Naive thymus-derived CD8-positive, alpha-beta T cell (primary cell): ENCODE measurements at regions not wholly inside any gene's neighbourhood (a gene's known extent, or its start where the extent isn't known, plus 50 kb on each side); places are given as distances from the start of the nearest gene placed in this dataset.

ENCODE experiments used
- ATAC-seq, 2 donors: fragments of 150-1000 bp; cut with Tn5 transposase in 1 of 2; sonication (Bioruptor Pico), chemical (Tn5 transposase) in 1 of 2; 1 replicate in 1 of 2; 2 replicates in 1 of 2; pipeline ENCODE4 v1.10.0; 2021; ENCODE audit warnings: mild to moderate bottlenecking in 2 of 2, moderate library complexity in 2 of 2
- POLR2A ChIA-PET: fragments of 350-600 bp; sonication (Branson Sonifier 250); formaldehyde crosslinking; loops from one replicate; lab custom pipeline; 2021; ENCODE audit warnings: antibody characterized with exemption; lab: Charles Lee
- DNase-seq, 10 donors: peaks; one replicate each; pipeline versions ENCODE4 v3.0.0 to v3.0.0-alpha.2; 2020 to 2022
- H3K27ac Mint-ChIP-seq, 10 donors: one replicate each; pipeline ENCODE4 v1.8.0; 2020 to 2022; ENCODE audit warnings: mild to moderate bottlenecking in 10 of 10, mixed read lengths in 10 of 10, moderate library complexity in 4 of 10, inconsistent platforms in 1 of 10
- H3K27me3 Mint-ChIP-seq, 5 donors: one replicate each; pipeline ENCODE4 v1.8.0; 2021 to 2022; ENCODE audit warnings: mixed read lengths in 5 of 5
- H3K36me3 Mint-ChIP-seq, 3 donors: one replicate each; pipeline ENCODE4 v1.8.0; 2020 to 2022; ENCODE audit warnings: mixed read lengths in 3 of 3, mild to moderate bottlenecking in 2 of 3, inconsistent platforms in 1 of 3
- H3K4me1 Mint-ChIP-seq, 4 donors: one replicate each; pipeline ENCODE4 v1.8.0; 2021 to 2022; ENCODE audit warnings: mixed read lengths in 4 of 4
- H3K4me3 Mint-ChIP-seq, 10 donors: one replicate each; pipeline ENCODE4 v1.8.0; 2020 to 2022; ENCODE audit warnings: mild to moderate bottlenecking in 10 of 10, mixed read lengths in 10 of 10, moderate library complexity in 6 of 10, inconsistent platforms in 1 of 10
- H3K9me3 Mint-ChIP-seq, 9 donors: one replicate each; pipeline ENCODE4 v1.8.0; 2020 to 2022; ENCODE audit warnings: mixed read lengths in 9 of 9, mild to moderate bottlenecking in 3 of 9, inconsistent platforms in 1 of 9, moderate library complexity in 1 of 9

- DNase-seq (no peak), ATAC-seq (no peak)
- peaks cover 0 to 11% (median 2%) of the 10 kb centered on the region in 5 donors for H3K27me3 Mint-ChIP-seq
- POLR2A ChIA-PET, result no interaction called here
- no peak overlapping the region for H3K27ac Mint-ChIP-seq
- no peak overlapping the region for H3K4me3 Mint-ChIP-seq
- H3K9me3 Mint-ChIP-seq, result no peaks in the 10 kb centered on the region
- H3K36me3 Mint-ChIP-seq, result no peaks in the 10 kb centered on the region
- H3K4me1 Mint-ChIP-seq, result no peaks in the 10 kb centered on the region
These were observed 53.4 kb downstream of the GAS1 start for GRCh38 chr9:86893811-86894490.

DNA sequence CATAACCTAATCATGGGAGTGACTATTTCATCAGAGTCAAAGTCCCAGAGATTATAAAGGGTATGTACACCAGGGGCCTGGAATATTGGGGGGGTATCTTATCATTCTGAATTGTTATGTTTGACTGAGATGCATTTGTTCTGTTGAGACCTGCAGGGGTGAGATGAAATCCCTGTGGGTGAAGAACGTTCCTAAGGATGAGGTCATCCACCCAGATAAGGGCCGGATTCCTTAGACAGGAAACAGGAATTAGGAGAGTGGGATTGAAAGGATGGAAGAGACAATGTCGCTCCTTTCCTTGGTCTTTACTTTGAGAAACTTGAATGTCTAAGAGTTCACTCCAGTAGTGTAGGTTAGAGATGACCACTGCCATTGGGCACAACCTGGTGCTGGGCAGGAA is 54.7 kb downstream of the GAS1 start:
- H3K27me3 Mint-ChIP-seq, result peaks cover 0 to 7% (median 2%) of the 10 kb centered on the region in 5 donors
- POLR2A ChIA-PET, result no interaction called here
- DNase-seq, result no peak
- no peaks in the 10 kb centered on the region for H3K36me3 Mint-ChIP-seq
- no peak for ATAC-seq
- H3K9me3 Mint-ChIP-seq, result no peaks in the 10 kb centered on the region
- no peaks in the 10 kb centered on the region for H3K4me1 Mint-ChIP-seq
- no peak overlapping the region for H3K27ac Mint-ChIP-seq
- no peak overlapping the region for H3K4me3 Mint-ChIP-seq

DNA sequence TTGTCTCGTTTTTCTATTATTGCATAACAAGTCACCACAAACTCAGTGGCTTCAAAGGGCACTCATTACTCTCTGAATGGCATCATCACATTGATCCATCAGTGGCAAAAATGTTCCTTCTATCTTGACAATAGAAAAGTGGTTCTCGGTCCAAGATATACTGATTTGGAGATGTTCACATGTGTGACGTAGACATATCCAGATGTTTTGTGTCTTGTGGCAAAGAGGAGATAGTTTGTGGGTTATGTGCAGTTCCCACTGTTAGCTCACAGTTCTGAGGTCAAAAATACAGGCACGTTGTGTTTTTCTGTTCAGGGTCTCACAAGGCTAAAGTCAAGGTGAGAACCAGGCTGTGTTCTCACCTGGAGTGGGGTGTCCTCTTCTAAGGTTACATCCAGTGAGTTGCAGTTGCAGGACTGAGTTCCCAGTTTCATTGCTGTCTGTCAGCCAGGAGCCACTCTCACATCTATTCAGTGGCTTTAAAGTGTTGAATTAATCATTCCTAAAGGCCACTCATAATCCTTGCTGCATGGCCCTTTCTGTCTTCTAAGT is 55.3 kb downstream of the GAS1 start:
- POLR2A ChIA-PET, result no interaction called here
- H3K4me3 Mint-ChIP-seq, result no peak overlapping the region

DNA sequence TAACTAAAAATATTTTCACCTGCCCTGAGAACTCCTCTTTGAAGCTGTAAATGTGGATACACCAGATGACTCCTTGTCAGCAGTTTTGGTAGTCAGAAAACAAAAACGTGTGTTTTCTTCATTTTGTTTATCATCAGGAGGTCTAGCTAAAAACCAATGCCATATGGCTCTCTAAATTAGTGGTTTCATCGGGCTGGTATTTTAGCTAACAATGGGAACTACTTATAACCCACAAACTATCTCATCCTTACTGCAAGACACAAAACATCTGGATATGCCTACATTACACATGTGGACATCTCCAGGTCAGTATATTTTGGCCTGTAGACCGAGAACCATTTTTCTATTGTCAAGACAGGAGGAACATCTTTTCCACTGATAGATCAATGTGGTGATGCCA is 56.2 kb downstream of the GAS1 start:
- Mint-ChIP-seq H3K9me3 (no peaks in the 10 kb centered on the region), H3K36me3 (no peaks in the 10 kb centered on the region), H3K27me3 (peaks cover 0 to 21% (median 7%) of the 10 kb centered on the region in 5 donors), H3K4me3 (no peak overlapping the region), H3K4me1 (no peaks in the 10 kb centered on the region), H3K27ac (no peak overlapping the region)
- DNase-seq (no peak), ATAC-seq (no peak)
- POLR2A ChIA-PET, result no interaction called here

More for the DNA sequence above, 55.3 kb downstream of the GAS1 start:
- DNase-seq (no peak), ATAC-seq (no peak)
- Mint-ChIP-seq H3K4me1 (no peaks in the 10 kb centered on the region), H3K27ac (no peak overlapping the region), H3K36me3 (no peaks in the 10 kb centered on the region), H3K27me3 (peaks cover 0 to 12% (median 2%) of the 10 kb centered on the region in 5 donors), H3K9me3 (no peaks in the 10 kb centered on the region)

GRCh38 chr9:86885232-86885631 is 62.1 kb downstream of the GAS1 start:
- DNase-seq (no peak), ATAC-seq (no peak)
- H3K9me3 Mint-ChIP-seq, result no peaks in the 10 kb centered on the region
- peaks cover 0 to 26% (median 14%) of the 10 kb centered on the region in 5 donors for H3K27me3 Mint-ChIP-seq
- POLR2A ChIA-PET, result no interaction called here
- no peak overlapping the region for H3K27ac Mint-ChIP-seq
- H3K36me3 Mint-ChIP-seq, result no peaks in the 10 kb centered on the region
- H3K4me3 Mint-ChIP-seq, result no peak overlapping the region
- H3K4me1 Mint-ChIP-seq, result no peaks in the 10 kb centered on the region

- H3K36me3 Mint-ChIP-seq, result no peaks in the 10 kb centered on the region
- no peak overlapping the region for H3K27ac Mint-ChIP-seq
- H3K4me1 Mint-ChIP-seq, result no peaks in the 10 kb centered on the region
- DNase-seq, result no peak
- no peak for ATAC-seq
- H3K27me3 Mint-ChIP-seq, result peaks cover 4 to 28% (median 10%) of the 10 kb centered on the region in 5 donors
- H3K9me3 Mint-ChIP-seq, result peaks cover 0 to 2% (median 0%) of the 10 kb centered on the region in 9 donors
- POLR2A ChIA-PET, result no interaction called here
- H3K4me3 Mint-ChIP-seq, result no peak overlapping the region
These were observed 70.6 kb downstream of the GAS1 start for GRCh38 chr9:86876621-86877196.

- POLR2A ChIA-PET, result no interaction called here
- Mint-ChIP-seq H3K36me3 (no peaks in the 10 kb centered on the region), H3K4me1 (no peaks in the 10 kb centered on the region), H3K27ac (no peak overlapping the region), H3K9me3 (peaks cover 0 to 2% (median 0%) of the 10 kb centered on the region in 9 donors), H3K27me3 (peaks cover 4 to 26% (median 9%) of the 10 kb centered on the region in 5 donors), H3K4me3 (no peak overlapping the region)
- DNase-seq (no peak), ATAC-seq (no peak)
These were observed 78.7 kb downstream of the GAS1 start for GRCh38 chr9:86868616-86869015.

DNA sequence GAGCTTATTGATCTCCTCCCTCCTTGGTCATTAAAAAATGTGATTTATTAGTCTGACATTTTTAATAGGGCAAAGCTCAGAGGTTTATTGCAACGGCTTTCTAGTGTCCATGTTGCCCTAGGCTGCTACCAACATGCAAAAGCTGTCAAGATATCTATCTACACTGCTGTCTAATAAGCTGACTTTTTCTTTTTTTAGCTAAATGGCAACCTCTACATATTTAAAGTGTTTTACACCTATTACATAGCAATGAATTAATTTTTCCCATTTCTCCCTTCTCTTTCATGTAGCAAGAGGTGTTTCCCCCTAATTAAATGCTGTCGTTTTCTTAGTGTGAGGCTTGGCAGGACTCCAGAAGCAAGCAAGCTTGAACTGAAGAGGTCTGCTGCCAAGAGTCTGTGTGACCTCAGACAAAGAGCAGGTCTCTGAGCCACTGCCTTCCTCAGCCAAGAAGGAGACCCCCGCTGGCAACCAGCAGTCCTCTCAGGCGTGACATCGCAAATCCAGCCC is 79.4 kb downstream of the GAS1 start:
- DNase-seq (no peak), ATAC-seq (no peak)
- peaks cover 6 to 26% (median 11%) of the 10 kb centered on the region in 5 donors for H3K27me3 Mint-ChIP-seq
- H3K27ac Mint-ChIP-seq, result no peak overlapping the region
- H3K4me3 Mint-ChIP-seq, result no peak overlapping the region
- H3K36me3 Mint-ChIP-seq, result no peaks in the 10 kb centered on the region
- H3K9me3 Mint-ChIP-seq, result no peaks in the 10 kb centered on the region
- POLR2A ChIA-PET, result no interaction called here
- no peaks in the 10 kb centered on the region for H3K4me1 Mint-ChIP-seq

DNA sequence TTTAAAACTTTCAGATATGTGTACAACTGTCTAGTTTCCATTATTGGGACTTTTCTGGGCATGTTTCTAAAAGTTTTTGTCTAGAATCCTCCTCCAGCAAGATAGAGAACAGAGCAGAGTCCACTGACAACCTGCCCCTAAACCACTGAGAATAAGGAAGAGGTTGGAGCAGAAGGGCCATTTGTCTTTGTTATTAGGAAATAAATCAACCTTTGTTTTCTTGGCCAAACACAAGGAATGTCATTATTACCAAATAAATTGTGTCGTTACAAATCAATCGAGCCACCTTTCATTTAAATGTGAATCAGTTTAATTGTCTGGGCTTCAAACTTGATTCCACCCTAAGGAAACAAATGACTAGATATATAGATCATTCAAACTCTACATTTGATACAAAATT is 81.4 kb downstream of the GAS1 start:
- DNase-seq, result no peak
- Mint-ChIP-seq H3K36me3 (no peaks in the 10 kb centered on the region), H3K4me1 (no peaks in the 10 kb centered on the region), H3K4me3 (no peak overlapping the region), H3K27me3 (peaks cover 6 to 26% (median 11%) of the 10 kb centered on the region in 5 donors), H3K9me3 (no peaks in the 10 kb centered on the region), H3K27ac (no peak overlapping the region)
- POLR2A ChIA-PET, result no interaction called here
- ATAC-seq, result no peak

- no peak for DNase-seq
- Mint-ChIP-seq H3K4me1 (no peaks in the 10 kb centered on the region), H3K27me3 (peaks cover 7 to 18% (median 9%) of the 10 kb centered on the region in 5 donors)
These were observed 87.3 kb downstream of the GAS1 start for GRCh38 chr9:86860006-86860405.

DNA sequence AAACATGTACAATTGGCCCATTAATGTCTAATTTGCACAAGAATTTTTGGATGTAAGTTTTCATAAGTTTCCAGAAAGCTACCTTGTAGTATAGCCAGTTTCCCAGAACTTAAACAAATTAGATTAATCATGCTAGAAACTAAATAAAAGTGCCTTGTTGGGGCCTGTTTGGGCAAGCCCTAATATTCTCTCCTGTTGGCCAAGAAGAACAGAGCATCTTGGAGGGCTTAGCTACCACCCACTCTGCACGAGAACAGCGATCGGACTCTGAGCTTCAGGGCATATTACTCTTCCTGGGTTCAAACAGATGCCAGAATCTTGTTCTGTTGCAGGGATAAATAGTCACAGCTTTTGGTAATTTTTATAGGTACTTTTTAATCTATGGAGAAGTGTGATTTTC is 88.2 kb downstream of the GAS1 start:
- POLR2A ChIA-PET, result no interaction called here
- H3K36me3 Mint-ChIP-seq, result peaks cover 0 to 2% (median 0%) of the 10 kb centered on the region in 3 donors
- DNase-seq (no peak), ATAC-seq (no peak)
- H3K4me3 Mint-ChIP-seq, result no peak overlapping the region
- H3K4me1 Mint-ChIP-seq, result no peaks in the 10 kb centered on the region
- peaks cover 0 to 14% (median 7%) of the 10 kb centered on the region in 5 donors for H3K27me3 Mint-ChIP-seq
- H3K9me3 Mint-ChIP-seq, result no peaks in the 10 kb centered on the region
- H3K27ac Mint-ChIP-seq, result no peak overlapping the region

More at GRCh38 chr9:86860006-86860405, 87.3 kb downstream of the GAS1 start:
- H3K4me3 Mint-ChIP-seq, result no peak overlapping the region
- no peaks in the 10 kb centered on the region for H3K9me3 Mint-ChIP-seq
- no peak overlapping the region for H3K27ac Mint-ChIP-seq
- POLR2A ChIA-PET, result no interaction called here
- ATAC-seq, result no peak
- no peaks in the 10 kb centered on the region for H3K36me3 Mint-ChIP-seq

DNA sequence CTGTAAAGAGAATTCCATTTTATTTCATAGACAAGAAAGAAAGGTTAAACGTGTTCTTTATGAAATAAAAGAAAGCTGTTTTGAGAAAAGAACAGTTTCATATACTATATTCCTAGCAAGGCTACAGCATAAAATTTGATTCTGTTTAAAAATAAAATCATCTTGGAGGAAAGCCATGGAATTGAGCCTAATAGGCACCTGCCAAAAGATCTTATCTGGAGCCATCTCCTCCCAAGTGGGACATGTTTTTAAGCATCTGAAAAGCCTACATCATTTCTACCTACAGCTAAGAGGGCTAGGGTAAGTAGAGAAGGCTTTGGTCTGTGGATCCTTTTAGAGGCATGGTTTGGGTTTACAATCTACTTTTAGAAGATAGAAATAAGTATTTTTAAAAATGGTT is 89.3 kb downstream of the GAS1 start:
- Mint-ChIP-seq H3K27ac (no peak overlapping the region), H3K9me3 (no peaks in the 10 kb centered on the region), H3K27me3 (peaks cover 8 to 11% (median 9%) of the 10 kb centered on the region in 5 donors), H3K36me3 (peaks cover 0 to 2% (median 0%) of the 10 kb centered on the region in 3 donors), H3K4me3 (no peak overlapping the region), H3K4me1 (no peaks in the 10 kb centered on the region)
- ATAC-seq (no peak), DNase-seq (no peak)
- POLR2A ChIA-PET, result no interaction called here

- peaks cover 9 to 26% (median 13%) of the 10 kb centered on the region in 5 donors for H3K27me3 Mint-ChIP-seq
- ATAC-seq (no peak), DNase-seq (no peak)
- no peaks in the 10 kb centered on the region for H3K4me1 Mint-ChIP-seq
- no peak overlapping the region for H3K4me3 Mint-ChIP-seq
- POLR2A ChIA-PET, result no interaction called here
- peaks cover 0 to 2% (median 0%) of the 10 kb centered on the region in 3 donors for H3K36me3 Mint-ChIP-seq
- H3K27ac Mint-ChIP-seq, result no peak overlapping the region
- H3K9me3 Mint-ChIP-seq, result peaks cover 0 to 17% (median 3%) of the 10 kb centered on the region in 9 donors
These were observed 91.0 kb downstream of the GAS1 start for GRCh38 chr9:86856259-86856658.
